T-helper 1 cell (primary cell): ENCODE measurements at regions not wholly inside any gene's neighbourhood (a gene's known extent, or its start where the extent isn't known, plus 50 kb on each side); places are given as distances from the start of the nearest gene placed in this dataset.
A peak's percentile ranks its signal among the peaks of the same experiment; 100 is the strongest.

Experiments
- DNase-seq, 5 donors: peaks; one replicate each; pipeline ENCODE4 v3.0.0-alpha.2; 2012 to 2020

DNA sequence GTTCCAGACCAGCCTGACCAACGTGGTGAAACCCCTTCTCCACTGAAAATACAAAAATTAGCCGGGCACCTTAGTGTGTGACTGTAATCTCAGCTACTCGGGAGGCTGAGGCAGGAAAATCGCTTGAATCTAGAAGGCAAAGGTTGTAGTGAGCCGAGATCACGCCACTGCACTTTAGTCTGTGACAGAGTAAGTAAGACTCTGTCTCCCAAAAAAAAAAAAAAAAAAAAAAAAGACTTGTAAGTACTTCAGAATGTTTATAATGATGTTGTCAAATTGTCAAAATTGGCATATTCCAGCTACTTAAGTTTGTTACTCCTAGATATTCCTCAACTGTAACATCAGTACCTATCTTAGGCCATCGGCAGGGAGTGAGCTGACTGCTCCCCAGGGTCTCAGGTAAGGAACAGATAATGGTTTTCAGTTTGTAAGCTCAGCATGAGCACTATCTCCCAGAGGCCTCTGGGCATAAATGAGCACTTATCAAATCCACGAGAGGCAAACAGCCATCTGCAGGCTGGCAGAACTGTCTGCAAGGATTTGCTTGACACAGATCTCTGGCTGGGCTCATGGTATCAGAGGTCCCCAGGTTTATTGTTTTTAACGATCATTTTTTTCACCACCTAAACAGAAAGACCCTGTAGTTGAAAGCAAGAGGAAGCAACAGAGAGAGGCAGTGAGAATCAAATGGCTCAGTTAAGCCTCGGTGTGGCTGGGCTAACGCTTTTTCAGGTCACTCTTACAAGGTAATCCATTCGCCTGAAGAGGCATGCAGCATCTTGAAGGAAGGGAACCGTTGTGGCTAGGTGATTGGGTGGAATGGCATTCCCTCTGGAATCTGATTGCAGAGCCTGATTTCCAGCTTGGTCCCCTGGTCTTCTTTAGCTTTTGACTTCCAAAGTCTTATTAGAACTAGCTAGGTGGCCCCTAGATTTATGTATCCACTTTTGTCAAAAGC is 115.9 kb downstream of the LY86 start:
- no peak for DNase-seq

DNA sequence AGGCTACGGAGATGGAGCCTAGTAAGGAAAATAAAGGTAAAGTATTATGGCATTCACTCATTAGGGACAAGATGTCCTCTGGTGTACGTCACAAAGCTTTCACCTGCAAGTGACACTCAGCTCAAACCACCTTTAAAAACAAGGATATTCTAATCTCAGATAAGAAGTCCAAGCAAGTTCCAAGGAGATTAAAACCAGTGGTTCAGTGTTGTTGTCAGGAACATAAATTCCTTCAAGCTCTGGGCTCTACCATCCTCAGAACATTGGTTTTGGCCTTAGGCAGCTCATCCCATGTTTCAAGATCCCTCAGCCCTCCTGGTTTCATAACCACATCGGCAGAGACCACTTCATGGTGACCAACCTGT is 116.5 kb downstream of the LY86 start:
- no peak for DNase-seq

DNA sequence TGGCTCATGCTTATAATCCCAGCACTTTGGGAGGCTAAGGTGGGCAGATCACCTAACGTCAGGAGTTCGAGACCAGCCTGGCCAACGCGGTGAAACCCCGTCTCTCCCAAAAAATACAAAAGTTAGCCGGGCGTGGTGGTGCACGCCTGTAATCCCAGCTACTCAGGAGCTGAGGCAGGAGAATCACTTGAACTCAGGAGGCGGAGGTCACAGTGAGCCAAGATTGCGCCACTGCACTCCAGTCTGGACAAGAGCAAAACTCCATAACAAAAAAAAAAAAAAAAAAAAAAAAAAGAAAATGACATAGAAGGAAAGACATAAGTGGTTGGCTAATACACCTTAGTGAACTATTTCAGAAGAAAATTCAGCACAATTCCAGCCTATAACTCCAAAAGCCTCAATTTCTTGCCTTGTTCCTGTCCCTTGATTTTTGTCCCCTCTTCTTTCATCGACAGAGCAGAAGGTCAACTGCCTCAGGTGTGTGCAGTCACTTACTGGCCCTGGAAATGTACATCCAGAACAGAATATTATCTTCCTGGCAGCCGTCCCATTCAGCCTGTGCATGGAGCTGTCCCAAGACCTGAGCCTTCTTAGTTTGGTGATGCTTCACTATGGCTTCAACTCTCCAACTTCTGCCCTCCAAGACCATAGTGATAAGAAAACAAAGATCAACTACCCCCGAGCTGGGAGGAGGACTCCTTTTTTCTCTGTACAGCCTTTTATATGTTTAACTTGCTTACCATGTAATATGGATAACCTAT is 117.6 kb downstream of the LY86 start:
- DNase-seq = no peak

DNA sequence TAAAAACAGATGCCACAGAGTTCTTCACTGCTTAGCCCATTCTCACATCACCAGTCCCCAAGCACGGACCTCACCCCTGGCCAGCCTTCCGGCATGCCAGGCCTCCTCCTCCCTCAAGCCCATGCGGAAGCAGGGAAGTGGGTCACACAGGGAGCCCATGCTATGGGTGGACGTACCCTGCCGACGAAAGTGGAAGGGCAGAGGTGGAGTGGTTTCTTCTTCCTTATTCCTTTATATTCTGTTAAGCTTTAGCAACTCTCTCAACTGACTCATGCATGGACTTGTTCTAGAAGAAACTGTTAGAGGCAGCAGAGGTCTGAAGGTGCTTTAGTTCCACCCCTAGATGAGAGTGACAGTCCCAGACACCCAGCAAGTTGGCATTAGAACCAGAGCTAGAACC is 118.6 kb downstream of the LY86 start:
- DNase-seq = no peak

DNA sequence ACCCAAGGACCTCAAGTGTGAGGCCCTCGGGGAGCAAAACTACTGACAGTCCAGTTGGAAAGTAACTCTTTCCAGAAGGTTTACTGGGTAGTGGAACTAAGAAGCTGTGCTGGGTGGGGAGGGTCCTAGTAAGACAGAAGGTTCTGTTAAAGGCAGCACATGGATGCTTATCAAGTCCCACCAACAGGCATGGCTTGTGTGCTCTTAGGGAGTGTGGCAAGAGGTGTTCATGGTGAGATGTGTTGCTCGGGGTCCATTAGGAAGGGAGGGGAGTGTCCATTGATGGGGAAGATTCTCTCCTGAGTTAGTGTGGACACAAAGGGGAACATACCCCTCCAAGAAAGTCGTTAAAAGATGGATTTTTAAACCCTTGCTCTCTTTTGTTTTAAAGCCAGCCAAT is 120.6 kb downstream of the LY86 start:
- DNase-seq = no peak

DNA sequence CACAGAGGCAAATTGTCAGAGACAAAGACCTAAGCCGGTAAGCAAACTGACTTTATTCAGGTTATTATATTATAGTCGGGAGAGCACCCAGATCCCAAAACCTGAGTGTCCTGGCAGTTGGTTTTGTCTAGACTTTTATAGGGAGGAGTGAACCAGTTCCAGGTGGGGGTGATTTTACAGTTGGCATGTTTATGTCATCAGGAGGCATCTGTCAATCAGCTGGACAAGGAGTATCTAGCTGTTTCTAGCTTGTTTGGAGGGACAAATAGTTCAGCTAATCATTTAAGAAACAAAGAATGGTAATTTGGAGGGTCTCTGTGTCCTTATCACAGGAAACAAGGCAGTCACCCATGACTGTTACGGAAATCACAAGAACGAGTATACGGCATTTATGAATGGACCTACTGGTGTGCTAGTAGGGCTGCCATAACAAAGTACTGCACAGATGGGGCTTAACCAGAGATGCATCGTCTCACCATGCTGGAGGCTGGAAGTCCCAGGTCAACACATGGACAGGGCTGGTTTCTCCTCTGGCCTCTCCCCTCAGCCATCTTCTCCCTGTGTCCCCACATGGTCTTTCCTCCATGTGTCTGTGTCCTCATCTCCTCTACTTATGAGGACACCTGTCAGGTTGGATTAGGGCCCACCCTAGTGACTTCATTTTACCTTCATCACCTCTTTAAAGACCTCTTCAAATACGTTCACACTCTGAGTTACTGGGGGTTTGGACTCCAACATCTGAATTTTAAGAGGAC is 122.7 kb downstream of the LY86 start:
- DNase-seq = no peak

DNA sequence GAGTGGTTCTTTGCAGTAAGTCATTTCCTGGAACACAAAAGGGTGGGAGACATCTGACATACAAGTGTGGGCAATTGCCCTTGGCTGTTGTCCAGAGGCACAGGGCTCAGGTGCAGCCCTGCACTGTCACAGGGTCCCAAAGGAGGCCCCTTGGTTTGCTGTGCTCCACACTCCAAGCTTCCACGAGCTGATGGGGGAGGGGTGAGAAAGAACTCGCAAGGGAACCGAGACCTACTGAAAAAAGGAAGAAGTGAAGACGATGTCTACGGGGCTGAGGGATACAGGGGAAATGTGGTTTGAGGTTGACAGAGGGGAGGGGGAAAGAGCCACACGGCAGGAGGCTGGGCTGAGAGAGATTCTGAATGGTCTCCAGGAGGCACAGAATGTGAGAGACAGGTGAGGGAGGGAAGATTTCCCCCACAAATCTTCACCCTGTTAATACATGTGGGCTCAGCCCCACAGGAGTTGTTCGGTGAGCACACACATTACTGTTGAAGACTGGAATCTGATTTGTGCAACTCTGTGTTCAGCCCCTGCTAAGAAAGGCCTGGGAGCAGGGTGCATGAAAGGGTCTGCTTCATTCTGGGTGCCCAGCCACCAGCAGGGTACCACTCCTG is 123.4 kb downstream of the LY86 start:
- DNase-seq = no peak

DNA sequence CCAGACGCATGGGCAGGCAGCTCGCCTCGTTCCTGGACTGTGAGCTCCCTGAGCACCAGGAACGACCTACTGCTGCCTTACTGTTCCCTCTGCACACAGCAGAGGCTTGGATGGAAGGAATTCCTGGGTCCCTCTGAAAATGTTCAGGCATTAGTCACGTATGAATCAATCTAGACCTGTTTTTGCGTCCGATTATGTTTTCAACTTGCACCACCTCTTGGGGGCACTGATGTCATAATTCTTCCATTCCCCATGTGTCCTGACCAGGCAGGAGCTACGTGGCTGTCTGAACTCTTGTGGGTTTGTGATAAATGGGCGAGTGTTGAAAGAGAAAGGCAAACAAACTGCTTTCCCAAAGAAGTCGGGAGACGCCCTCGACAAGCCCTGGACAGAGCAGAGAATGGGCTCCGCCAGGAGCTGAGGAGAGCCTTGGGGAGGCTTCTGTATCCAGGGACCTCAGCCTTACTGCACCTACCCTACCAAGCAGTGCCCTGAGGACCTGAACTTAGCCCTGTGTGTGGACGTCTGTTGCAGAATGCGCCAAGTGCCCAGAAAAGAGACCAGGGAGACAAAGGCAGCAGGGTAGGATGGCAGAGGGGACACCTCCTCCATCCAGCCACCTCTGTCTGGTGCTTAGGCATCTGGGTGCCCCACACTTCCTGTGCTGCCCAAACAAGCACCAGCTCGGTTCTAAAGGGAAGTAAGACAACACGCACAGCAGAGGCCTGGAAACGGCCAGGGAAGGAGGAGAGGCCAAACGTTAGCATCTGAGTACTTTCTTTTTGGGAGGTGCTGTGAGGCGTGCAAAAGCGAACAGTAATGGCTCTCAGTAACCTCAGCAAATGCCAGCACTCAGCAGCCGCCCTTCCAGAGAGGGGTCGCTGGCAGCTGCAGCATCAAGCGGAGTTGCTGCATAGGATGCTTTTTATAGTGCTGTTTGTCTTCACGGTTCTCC is 124.2 kb downstream of the LY86 start:
- DNase-seq = peak in 1 of 5 donors; percentile 30

DNA sequence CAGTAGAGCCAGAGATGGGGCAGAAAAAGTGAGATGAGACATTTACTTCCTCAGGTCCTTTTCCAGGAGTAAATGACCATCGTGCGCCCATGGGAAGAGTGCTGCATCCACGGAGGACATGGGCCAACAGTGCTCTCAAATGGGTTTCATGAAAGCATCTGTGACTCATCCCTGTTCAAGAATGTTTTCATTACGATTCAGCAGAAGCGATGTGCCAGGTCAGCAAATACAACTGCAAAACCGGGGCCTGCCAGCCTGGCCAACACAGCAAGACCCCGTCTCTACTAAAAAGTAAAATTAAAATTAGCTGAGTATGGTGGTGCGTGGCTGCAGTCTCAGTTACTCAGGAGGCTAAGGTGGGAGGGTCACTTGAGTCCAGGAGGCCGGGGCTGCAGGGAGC is 125.1 kb downstream of the LY86 start:
- DNase-seq = peak in 1 of 5 donors; percentile 9

DNA sequence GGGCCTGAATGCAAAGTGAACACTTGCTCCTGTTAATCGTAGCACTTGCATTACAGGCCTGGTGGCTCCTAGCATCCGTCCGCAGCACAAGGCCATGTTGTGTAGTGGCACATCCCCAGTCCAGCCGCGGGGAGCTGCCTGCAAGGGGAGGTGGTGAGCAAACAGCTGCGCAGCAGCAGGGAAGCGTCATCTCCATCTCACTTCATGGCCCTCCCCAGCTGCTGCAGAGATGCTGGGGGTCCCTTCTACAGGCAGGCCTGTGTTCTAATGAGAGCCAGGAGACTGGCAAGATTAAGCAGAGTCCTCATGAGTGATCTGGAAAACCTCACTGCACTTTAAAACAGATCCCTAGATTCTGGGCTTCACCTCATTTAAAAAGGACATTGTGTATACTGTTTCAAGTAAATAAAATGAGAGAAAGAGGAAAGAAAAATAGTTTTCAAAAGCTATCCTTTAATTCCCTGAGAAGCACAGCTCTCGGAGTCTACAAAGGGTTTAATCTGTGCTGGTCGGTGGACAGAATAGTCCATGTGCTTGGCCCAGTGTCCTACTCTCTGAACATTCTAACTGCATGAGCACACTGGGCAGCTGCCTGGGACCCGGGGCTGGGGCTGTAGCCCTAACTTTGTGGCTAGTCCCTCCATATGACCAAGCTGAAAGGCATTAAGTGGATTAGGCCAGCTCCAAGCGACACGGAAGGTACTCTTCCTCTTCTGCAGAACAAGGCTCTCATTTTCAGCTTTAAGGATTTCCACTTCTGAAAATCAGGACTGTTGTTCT is 125.8 kb downstream of the LY86 start:
- DNase-seq = no peak

DNA sequence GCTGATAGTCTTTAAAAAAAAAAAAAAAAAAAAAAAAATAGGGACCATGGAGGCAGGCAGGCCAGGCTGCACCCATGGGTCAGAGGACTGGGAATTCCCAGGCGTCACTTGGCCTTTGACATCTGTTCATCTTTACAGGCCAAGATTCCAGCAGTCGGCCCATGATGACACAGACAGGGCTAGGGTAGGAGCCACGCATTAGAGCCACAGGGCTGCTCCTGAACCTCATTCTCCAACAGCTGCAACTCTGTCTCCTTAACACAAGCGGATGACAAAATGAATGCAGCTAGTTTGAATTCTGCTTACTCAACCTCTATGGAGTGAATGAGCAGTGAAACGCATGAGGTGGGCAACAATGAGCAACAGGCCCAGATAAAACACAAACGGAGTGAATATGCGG is 126.4 kb downstream of the LY86 start:
- no peak for DNase-seq

DNA sequence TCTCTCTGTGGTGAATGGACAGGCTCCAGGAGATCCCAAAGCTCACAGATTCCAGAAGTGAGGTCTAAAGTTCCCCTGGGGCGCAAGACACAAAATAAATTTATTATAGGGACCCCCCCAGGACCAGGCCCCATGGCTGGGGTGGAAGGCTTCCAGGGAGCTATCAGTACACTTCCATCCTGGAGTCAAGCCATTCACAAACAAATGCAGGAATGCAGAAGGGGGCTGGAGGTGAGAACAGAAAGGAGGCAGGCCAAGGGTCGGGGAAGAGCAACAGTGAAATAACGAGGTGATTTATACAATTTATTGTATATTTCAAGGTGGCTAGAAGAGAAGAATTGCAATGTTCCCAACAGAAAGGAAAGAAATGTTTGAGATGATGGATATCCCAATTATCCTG is 126.9 kb downstream of the LY86 start:
- DNase-seq = no peak

DNA sequence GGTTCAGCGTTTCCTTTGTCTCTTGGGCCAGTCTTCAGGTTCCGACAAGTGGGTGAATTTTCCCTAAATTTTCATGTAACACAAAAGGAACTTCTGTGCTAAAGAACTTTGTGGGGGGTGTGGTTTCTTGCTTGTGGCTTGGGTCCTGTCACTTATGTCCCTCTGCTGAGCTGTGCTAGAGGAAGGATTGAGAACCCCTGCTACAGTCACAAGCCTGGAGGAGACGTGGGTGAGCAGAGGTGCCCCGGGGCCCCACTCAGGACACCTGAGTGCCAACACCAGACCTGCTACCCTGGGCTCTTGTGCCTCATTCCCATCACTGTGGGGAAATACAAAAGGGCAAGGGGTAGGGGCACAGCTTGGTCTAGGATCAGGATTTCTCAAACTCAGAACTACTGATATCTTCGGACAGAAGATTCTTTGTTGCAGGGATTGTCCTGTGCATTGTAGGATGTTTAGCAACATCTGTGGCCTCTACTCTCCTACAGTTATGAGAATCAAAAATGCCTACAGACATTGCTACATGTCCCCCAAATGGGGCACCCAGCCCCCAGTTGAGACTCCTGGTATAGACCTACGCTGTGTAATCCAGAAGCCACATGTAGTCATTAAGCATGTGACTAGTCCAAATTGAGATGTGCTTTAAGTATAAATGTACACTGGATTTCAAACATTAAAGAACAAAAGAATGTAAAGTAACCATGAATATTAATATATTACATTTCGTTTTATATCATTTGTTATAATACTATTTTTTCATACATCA is 128.7 kb downstream of the LY86 start:
- no peak for DNase-seq

DNA sequence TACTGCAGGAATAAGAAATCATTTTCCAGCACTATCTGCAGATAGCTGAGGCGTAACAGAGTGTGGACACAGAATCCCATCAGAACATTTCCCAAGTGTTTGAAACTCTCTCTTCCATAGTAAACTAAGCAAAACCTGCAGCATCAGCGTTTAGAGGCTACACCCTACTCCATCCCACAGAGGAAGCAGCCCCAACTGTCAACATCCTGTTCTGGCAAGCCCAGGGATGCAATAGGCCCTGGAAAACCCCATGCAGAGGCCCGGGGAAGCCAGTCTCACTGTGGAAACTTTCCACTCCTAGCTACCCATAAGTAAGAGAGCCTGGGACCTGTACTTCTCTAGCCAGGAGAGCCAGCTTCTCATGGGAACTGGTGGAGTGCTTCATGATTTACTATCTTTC is 129.4 kb downstream of the LY86 start:
- DNase-seq = peak in 1 of 5 donors; percentile 12

DNA sequence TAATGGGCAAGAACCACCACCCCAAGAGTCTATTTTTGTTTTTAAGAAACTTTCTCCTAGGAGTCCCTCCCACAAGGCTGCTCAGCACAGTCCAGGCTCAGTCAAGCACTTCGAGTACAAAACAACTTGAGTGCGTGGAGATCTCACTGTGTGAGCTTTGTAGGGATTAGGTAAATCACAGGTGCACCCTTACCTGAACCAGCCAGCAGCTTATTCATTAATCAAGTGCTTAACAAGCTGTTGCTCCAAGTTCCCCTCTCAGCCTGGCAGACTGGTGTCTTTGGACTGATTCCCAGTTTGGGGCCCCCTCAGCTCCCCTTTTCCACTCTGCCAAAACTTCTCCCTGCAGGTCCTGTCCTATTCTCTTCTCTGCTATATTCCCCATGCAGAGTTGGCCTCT is 133.1 kb downstream of the LY86 start:
- no peak for DNase-seq

DNA sequence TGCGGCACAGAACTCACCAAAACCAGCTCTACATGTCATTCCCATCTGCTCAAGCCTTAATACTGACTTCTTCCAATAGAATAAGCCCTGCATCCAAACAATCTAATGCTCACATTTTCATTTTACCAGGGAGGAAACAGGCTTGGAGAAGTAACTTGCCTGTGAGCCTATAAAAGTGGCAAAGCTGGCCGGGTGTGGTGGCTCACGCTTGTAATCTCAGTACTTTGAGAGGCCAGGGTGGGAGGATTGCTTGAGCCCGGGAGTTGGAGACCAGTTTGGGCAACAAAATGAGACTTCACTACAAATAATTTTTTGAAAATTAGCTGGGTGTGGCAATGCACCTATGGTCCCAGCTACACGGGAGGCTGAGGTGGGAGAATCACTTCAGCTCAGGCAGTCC is 133.7 kb downstream of the LY86 start:
- DNase-seq = no peak

DNA sequence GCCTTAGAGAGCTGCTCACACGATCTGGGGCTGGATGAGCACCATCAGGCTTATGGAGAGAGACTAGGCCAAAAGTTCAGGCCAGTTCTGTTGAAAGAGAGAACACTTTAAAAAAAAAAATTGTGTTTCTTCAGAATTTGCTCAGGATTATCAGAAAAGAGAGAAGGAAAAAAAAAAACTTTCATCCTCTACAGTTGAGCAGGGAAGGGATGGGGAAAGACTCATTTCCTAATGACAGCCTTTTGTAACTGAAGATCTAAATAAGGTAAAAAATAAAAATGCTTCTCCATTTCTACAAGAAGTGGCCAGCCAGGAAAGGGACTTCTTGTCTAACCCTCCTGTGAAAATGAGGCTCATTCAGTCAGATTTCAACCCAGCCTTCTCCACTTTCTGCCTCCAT is 134.8 kb downstream of the LY86 start:
- DNase-seq = no peak

DNA sequence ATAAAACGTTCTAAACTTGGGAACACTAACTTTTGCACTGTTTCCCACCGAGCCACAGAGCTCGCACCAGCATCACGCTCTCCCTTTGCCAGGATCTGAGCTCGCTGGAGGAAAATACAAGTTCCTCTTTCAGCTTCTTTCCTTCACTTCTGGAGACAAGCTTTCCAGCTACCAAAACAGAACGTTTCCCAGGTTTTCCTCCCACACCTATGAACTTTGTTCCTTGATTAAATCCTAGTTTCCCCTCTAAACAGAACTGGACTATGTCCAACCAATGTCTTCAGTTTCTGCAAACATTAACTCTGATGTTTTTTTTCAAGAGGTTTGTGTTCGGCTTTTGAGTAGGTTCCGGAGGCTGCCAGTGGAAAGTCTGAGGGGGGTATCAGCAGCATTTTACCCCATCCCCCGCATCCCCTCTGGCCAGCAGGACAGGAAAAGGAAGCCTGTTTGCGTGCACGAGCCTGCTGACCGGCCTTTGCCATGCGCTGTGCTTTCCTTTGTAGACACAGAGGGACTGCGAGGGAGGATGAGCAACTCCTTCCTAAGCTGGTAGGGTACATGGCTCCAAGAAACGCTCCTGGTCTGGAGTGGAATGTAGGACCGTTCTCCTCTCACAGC is 135.5 kb downstream of the LY86 start:
- DNase-seq = no peak
